Tibial nerve (tissue), 4 donors: ENCODE measurements at regions not wholly inside any gene's neighbourhood (a gene's known extent, or its start where the extent isn't known, plus 50 kb on each side); places are given as distances from the start of the nearest gene placed in this dataset.

Experiments used
- EP300 ChIP-seq, 2 donors: sonication (generic); formaldehyde crosslinking; IDR thresholded peaks; one replicate each; pipeline ENCODE4 v1.6.1; 2017; ENCODE audit warnings: antibody characterized with exemption in 2 of 2, mild to moderate bottlenecking in 1 of 2
- POLR2A ChIP-seq, 2 donors: fragments of 450-650 bp; IDR thresholded peaks; one replicate each; pipeline ENCODE4 v1.6.1; 2017; ENCODE audit warnings: antibody characterized with exemption in 2 of 2, mild to moderate bottlenecking in 2 of 2, moderate library complexity in 2 of 2
- TF ChIP-seq, protein P1 (sequence below), 5 experiments: fragments of 200-600 bp in 3 of 5; fragments of 450-650 bp in 2 of 5; sonication (generic) in 3 of 5; IDR thresholded peaks; one replicate each; pipeline ENCODE4 v1.5.1; 2016 to 2019; ENCODE audit warnings: antibody characterized with exemption in 5 of 5, mild to moderate bottlenecking in 3 of 5, moderate library complexity in 2 of 5

DNA sequence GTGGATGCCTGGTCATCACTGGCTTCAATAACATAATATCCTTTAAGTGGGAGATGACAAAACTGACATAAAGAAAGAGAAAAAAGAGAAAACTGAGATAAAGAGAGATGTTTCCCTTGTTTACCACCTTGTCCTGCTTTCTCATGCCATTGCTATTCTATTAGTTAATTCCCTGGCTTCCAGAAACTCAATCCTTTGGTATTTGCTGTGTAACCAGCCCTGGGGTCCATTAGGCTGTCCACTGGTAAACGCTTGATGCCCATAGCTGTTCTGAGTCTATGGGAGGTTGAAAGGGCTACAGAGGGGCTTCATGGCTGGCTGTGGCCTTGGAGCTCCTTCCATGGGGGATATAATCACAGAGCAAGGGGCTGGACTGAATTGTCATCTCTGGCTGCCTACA, 243.4 kb upstream of the PLET1 start:
- TF ChIP-seq, protein P1, sequence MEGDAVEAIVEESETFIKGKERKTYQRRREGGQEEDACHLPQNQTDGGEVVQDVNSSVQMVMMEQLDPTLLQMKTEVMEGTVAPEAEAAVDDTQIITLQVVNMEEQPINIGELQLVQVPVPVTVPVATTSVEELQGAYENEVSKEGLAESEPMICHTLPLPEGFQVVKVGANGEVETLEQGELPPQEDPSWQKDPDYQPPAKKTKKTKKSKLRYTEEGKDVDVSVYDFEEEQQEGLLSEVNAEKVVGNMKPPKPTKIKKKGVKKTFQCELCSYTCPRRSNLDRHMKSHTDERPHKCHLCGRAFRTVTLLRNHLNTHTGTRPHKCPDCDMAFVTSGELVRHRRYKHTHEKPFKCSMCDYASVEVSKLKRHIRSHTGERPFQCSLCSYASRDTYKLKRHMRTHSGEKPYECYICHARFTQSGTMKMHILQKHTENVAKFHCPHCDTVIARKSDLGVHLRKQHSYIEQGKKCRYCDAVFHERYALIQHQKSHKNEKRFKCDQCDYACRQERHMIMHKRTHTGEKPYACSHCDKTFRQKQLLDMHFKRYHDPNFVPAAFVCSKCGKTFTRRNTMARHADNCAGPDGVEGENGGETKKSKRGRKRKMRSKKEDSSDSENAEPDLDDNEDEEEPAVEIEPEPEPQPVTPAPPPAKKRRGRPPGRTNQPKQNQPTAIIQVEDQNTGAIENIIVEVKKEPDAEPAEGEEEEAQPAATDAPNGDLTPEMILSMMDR (IDR thresholded peaks at IDR 0.05), result no peak
- TF ChIP-seq EP300 (IDR thresholded peaks at IDR 0.05), result no peak
- TF ChIP-seq POLR2A (IDR thresholded peaks at IDR 0.05), result no peak
